Left cardiac atrium (tissue), 4 donors: ENCODE measurements at regions not wholly inside any gene's neighbourhood (a gene's known extent, or its start where the extent isn't known, plus 50 kb on each side); places are given as distances from the start of the nearest gene placed in this dataset.
"Not testable (repeated sequence)": the region's sequence is repeated elsewhere in the genome, so short reads cannot be mapped to it uniquely, and the experiment has no call there.

ENCODE experiments used
- ATAC-seq, 2 donors: fragments of 200-7000 bp; cut with Tn5 transposase; one replicate each; pipeline ENCODE4 v1.9.1; 2020; ENCODE audit warnings: mild to moderate bottlenecking in 2 of 2, moderate library complexity in 2 of 2
- DNase-seq: peaks from one replicate; pipeline ENCODE4 v3.0.0-alpha.2; 2020
- intact Hi-C, 2 donors: fragments of 100-400 bp; cut with DNase I; formaldehyde crosslinking; loops; one replicate each; pipeline versions ENCODE4 v1.14.1 to v1.15.1; 2022 to 2023
- donor health status: DM: no; HTN: yes; CAD: no.
- donor health status: DM: no; HTN: yes; CAD: no; lungs with severe emphysema.
- donor health status: DM: yes; HTN: yes; CAD: no.
- donor health status: Dilated cardiomyopathy.

DNA sequence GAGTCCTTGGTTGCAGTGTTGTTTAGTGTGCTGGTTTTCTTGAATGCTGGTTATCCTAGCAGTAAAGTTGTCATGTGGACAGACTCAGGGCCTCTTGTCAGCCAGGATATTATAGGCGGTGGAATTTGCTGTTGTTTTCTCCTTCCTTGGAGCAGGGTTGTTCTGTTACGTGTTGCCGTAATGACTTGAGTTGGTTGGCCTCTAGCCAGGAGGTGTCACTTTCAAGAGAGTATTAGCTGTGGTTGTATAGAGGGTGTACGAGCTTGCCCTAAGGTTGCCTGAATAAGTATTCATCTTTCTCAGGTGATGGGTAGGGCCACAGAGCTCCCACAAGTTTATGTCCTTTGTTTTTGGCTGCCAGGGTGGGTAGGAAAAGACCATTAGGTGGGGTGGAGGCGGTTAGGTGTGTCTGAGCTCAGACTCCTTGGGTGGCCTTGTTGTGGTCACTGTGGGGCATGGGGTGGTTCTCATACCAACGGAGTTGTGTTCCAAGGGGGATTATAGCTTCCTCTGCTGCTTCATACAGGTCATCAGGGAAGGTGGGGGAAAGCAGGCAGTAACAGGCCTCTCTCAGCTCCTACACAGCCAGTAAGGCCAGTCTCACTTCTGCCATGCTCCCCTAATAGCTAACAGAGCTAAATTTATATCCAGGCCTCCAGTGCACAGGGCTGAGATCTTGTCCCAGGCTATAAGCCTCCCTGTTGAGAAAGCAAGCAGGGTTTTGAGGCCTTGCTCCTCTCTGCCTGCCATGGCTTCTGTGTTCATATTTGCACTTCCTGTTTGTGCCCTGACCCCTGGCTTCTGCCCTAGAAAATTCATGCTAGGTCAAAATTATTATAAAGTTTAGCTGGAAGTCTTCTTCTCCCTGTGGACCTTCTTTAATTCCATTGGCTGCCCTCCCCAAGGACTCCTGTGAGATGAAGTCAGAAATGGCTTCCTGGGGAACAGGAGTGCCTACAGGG is 594.7 kb downstream of the RAPGEF2 start:
- intact Hi-C loops, result no loop called here
- ATAC-seq (no peak), DNase-seq (no peak)

DNA sequence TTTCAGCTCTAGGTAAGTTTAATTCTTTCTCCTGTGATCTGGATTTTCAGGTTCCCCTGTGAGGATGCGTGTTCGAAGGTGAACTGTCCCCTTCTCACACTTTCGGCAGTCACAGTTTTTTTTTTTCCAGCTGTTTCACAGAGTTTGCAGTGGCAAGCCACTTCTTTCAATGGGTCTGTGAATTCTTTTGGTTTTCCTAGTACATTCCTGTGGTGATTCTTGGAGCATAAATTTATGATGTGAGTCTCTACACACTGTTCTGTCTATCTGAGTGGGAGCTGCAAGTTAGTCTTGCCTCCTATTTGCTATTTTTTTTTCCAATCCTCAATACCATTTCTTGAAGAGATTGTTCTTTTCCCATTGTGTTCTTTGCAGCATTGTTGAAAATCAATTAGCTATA is 595.5 kb downstream of the RAPGEF2 start:
- ATAC-seq, result no peak
- DNase-seq, result no peak
- intact Hi-C loops, result no loop called here

DNA sequence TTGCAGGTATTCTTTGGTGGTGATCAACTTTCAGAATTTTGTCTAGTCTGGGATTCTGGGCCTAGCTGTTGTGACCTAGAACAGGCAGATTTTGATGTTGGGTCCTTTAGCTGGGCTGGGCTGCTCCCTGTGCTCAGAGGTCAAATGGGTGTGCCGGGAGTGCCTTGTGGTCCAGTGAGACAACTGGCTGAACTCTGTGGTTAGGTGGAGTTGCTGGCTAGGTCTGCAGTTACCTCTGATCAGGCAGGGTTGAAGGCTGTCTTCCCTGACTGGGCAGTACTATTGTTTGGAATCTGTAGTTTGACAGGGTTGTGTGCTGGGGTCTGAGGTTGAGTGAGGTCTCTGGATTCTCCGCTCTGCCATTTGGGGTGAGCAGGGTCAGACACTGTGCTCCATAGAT is 599.3 kb downstream of the RAPGEF2 start:
- intact Hi-C loops, result no loop called here
- DNase-seq, result no peak

DNA sequence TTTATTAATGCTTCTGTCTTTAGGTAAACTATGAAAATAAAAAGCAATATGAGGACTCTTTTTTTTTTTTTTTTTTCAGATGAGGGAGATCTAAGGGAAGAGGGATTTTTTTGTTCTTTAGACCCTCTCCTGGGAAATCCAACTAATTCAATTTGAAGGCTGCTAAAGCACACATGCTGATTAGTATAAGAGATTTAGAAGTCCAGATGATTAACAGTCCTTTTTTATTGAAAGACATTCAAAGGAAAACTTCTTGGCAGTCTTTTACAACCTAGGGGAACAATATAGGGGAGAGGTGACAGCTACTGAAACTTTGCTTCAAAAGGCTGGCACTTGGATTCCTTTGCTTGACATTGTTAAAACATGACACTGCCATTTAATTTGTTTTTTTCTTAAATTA is 602.5 kb downstream of the RAPGEF2 start:
- ATAC-seq (no peak), DNase-seq (no peak)
- intact Hi-C loops, result no loop called here

More for the DNA sequence above, 599.3 kb downstream of the RAPGEF2 start:
- ATAC-seq, result no peak

DNA sequence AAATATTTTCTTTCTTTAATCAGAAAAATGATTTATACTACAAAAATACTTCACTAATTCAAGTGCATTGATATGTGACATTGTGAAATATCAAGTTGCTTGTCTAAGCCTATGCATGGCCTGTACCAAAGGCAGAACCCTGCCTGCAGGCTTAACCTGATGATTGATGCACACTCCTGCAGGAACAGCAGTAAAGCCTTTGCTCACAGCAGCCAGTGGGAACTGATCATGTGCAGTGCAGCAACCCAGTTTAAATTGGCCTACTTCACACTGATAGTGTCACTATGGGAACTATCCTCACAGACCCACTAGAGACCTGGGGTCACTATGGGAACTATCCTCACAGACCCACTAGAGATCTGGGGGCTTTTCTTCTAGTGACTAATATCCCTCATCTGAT is 603.8 kb downstream of the RAPGEF2 start:
- no peak for DNase-seq
- ATAC-seq, result no peak
- intact Hi-C loops, result no loop called here

DNA sequence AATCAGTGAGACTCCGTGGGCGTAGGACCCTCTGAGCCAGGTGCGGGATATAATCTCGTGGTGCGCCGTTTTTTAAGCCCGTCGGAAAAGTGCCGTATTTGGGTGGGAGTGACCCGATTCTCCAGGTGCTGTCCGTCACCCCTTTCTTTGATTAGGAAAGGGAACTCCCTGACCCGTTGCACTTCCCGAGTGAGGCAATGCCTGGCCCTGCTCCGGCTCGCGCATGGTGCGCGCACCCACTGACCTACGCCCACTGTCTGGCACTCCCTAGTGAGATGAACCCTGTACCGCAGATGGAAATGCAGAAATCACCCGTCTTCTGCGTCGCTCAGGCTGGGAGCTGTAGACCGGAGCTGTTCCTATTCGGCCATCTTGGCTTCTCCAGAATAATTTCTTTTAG is 612.3 kb downstream of the RAPGEF2 start:
- intact Hi-C loops, DNase-seq, ATAC-seq: not testable (repeated sequence)

DNA sequence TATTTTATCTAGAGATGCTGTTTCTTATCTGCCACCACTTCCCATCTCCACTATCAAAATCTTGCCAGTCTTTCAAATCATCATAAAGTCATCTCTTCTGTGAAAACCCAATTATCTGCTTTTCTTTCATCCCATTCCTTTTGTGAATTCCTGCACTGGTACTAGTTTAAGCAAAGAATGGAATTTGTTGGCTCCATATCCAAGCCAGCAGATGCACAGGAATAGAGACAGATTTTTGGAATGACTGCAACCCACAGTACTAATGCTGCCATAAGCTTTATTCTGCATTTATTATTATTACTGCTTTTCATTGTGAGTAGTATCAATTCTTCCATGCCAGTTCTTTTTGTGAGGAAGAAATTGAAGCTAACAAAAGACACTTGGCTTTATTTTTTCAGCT is 616.7 kb downstream of the RAPGEF2 start:
- intact Hi-C loops, result no loop called here
- no peak for ATAC-seq
- no peak for DNase-seq

DNA sequence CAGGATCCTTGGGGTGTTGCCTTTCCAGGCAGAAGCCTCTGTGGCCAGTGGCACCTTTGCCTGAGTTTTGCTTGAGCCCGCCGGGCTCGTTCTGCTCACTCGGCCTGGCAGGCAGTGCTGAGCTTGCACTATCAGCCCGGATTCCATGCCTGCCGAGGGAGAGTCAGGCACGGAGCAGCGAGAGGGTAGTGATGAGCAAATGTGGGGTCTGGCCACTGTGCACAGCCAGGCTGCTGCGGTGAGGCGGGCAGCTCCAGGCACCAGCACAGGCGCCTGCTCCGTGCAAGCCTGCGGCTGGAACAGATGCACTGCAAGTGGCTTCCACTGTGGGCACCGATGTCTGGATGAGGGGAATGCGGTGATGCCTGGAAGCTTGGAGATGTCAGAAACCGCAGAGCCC is 619.2 kb downstream of the RAPGEF2 start:
- no peak for ATAC-seq
- DNase-seq, result no peak
- intact Hi-C loops, result no loop called here

DNA sequence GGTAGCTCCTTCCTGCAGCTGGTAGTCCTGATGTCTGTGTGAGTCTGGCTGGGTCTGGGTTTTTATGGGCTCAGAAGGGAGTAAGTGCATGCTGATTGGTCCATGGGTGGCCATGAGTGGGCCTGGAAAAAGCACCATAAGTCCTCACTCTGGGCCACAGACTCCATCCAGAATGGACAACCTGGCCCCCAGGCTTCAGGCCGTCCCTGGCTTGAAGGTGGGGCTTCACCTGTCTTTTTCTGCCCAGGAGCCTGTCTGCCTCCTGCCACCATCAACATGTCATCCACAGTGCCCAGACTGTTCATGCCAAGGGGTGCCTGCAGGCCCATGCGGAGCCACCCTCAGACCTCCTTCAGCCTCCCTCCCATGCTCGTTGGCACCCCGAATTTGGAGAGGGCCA is 620.0 kb downstream of the RAPGEF2 start:
- DNase-seq, result no peak
- intact Hi-C loops, result no loop called here
- ATAC-seq, result no peak

DNA sequence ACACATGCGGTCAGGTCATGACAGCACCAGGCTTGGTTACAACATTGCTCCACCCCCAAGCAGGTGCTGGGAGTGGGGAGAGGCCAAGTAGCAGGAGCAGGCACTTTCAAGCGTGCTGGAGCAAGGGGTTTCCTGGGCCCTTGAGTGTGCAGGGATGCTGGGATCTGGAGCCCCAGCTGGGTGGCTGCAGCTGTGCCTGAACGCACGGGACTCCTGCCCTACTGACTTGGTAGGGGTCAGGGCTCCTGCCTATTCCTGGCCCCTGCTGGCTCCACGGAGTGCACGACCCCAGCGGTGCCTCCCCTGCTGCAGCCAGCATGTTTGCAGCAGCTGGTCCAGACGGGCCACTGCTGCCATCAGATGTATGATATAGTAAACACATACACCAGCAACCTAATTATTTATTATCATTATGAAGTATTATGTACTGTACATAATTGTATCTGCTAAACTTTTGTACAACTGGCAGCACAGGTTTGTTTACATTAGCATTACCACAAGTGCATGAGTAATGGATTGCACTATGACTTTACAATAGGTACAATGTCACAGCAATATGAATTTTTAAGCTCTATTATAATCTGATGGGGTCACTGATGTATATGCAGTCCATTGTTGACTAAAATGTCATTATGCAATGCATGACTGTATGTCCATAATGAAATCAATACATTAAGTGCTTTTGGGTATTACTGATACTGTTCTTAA is 620.6 kb downstream of the RAPGEF2 start:
- intact Hi-C loops, result no loop called here
- no peak for ATAC-seq

DNA sequence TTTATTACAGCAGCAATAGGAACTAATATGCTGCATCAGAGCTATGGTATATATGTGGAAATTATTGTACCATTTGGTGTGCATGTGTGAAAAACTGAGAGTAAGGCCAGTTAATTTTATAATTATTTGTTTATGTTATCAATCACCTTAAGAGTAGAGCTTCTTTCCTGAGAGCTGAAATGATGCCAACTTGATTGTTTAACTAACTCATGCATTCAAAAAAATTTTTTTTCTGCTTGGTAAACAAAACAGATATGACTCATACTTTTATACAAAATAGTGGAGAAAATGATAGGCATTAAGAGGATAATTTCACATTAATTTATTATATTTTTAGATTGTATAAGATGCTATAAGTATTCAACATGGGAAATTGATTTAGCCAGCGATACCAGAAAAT is 622.7 kb downstream of the RAPGEF2 start:
- no peak for DNase-seq
- ATAC-seq, result no peak
- intact Hi-C loops, result no loop called here

More for the DNA sequence above, 620.6 kb downstream of the RAPGEF2 start:
- DNase-seq, result no peak

DNA sequence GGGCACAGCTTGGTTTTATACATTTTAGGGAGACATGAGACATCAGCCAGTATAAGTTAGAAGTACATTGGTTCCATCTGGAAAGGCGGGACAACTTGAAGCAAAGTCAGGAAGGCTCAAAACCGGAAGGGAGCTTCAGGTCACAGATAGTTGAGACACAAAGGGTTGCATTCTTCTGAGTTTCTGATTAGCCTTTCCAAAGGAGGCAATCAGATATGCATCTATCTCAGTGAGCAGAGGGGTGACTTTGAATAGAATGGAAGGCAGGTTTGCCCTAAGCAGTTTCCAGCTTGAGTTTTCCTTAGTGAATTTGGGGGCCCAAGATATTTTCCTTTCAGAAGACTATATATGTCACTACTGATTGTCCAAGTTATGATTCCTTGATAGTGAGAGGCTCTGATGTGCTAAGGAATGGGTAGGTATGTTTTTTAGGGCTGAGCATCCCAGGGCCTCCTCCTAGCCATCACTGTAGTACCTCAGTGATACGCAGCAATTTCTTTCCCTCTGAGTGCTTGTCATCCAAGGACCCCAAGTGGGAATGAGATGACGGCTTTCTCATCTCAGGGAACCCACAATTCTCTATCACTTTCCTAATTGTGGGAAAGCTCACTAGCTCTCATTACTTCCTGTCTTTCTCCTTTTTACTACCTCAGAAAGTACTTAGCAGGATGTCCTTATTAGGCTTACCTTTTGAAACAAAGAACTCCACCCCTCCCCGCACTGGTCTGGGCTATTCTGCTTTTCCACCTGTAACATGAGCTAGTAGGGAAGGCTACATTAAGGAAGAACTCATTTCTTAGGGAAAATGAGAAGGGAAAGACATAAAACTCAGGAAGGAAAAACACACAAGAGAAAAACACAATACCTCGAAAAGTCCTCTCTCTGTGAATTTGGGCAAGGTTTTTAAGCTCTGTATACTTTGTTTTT is 632.7 kb downstream of the RAPGEF2 start:
- intact Hi-C loops, result no loop called here
- ATAC-seq (no peak), DNase-seq (no peak)

DNA sequence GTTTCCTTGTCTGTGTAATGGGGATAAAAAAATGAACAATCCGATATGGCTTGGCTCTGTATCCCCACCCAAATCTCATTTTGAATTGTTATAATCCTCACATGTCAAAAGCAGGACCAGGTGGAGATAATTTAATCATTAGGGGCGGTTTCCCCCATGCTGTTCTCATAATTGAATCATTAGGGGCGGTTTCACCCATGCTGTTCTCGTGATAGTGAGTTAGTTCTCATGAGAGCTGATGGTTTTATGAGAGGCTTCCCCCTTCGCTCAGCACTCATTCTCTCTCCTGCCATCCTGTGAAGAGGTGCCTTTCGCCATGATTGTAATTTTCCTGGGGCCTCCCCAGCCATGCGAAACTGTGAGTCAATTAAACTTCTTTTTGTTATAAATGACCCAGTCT is 633.5 kb downstream of the RAPGEF2 start:
- intact Hi-C loops, result no loop called here
- DNase-seq (no peak), ATAC-seq (no peak)

DNA sequence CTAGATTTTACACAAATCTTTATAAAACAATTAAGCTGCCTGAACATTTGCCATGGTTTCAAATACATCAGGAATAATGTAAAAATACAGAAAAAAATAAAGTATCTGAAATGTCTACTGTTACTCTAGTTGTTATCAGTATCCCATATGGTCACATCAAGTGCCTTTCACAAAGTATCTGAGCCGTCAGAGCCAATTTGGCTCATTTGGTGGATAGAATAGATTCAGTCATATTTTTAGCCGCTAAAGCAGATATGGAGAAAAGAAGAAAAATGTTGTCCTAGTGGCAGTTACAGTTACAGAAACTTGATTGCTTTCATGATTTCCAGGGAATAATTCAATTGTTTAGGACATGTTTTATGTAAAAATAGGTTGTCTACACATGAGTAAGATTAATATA is 641.1 kb downstream of the RAPGEF2 start:
- ATAC-seq, result no peak
- DNase-seq, result no peak
- intact Hi-C loops, result no loop called here

DNA sequence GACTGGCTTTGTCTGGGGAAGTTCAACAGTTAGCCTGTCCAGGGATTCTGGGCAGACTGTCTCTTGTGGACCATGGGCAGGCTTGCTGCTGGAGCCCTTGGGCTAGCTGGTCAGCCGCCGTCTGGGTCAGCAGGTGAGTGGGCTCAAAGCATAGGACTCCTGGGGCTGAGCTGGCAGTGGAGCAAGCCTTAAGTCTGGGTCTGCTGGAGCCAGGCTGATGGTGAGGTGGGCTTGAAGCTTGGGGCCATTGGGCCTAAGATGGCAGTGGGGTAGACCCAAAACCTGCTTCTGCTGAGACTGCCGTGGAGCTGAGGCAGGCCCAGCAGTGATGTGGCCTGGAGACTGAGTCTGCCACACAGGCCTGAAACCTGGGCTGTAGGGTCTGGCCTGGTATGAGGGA is 645.1 kb downstream of the RAPGEF2 start:
- no peak for DNase-seq
- no peak for ATAC-seq
- intact Hi-C loops, result no loop called here

DNA sequence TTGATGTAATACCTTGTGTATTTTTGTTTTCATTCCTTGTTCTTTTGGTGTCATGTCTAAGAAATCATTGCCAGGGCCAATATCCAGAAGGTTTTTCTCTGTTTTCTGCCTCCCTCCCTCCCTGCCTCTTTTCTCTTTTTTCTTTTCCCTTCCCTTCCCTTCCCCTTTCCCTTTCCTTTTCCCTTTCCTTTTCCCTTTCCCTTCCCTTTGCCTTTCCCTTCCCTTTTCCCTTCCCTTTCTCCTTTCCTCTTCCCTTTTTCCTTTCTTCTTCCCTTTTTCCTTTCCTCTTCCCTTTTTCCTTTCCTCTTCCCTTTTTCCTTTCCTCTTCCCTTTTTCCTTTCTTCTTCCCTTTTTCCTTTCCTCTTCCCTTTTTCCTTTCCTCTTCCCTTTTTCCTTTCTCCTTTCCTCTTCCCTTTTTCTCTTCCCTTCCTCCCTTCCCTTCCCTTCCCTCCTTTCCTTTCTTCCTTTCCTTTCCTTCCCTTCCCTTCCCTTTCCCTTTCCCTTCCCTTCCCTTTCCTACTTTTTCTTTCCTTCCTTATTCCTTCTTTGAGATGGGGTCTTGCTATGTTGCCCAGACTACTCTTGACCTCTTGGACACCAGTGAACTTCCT is 646.1 kb downstream of the RAPGEF2 start:
- DNase-seq (no peak), ATAC-seq (no peak)
- intact Hi-C loops, result no loop called here

DNA sequence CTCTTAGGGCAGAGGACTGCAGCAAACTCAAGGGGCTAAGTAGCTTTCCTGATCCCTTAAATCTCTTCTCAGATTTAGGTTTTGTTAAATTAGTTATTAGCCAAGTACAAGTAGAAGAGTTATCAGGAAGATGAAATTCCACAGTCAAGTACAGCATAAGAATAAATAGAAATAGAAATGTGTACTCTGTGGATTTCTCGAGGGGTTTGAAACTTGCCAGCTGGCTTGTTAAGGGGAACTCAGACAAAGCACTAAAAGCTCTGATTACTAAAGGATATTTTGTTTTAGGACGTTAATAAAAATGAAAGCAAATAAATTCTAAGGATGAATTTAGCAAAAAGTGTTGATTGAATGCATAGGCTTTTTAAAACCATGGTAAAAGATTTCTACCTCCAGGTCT is 654.6 kb downstream of the RAPGEF2 start:
- ATAC-seq (no peak), DNase-seq (no peak)
- intact Hi-C loops, result no loop called here

DNA sequence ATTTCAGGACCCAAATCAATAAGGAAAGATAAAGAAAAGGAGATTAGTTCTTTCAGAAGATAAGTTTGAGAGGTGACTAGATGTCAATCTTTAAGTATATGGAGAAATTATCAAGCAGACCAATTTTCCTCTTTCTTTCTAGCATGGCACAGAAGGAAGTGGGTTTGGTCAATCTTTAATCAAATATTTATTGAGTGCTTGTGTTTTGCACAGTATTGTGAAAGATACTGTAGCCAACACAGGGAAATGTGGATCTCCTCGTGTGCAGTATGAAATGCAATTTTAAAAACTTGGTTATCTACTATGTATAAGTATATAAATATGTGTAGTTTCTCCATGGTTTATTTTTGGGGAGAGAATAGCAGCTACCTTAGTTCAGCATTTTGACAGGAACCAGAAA is 655.2 kb downstream of the RAPGEF2 start:
- DNase-seq (no peak), ATAC-seq (no peak)
- intact Hi-C loops, result no loop called here

DNA sequence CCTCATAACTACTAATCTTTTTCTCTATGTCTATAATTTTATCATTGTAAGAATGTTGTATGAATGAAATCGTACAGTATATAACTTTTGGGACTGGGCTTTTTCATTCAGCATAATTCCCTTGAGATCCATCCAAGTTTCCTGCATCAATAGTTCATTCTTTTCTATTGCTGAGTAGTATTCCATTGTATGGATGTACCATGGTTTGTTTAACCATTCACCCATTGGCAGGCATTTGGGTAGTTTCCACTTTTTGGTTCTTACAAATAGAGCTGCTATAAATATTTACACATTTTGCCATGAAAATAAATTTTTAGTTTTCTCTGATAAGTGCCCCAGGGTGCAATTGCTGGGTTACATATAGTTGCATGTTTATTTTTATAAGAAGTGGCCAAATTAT is 659.8 kb downstream of the RAPGEF2 start:
- DNase-seq, result no peak
- no peak for ATAC-seq
- intact Hi-C loops, result no loop called here
